Keratinocyte (primary cell): ENCODE measurements at regions not wholly inside any gene's neighbourhood (a gene's known extent, or its start where the extent isn't known, plus 50 kb on each side); places are given as distances from the start of the nearest gene placed in this dataset.
"Not testable (repeated sequence)": the region's sequence is repeated elsewhere in the genome, so short reads cannot be mapped to it uniquely, and the experiment has no call there.

ENCODE experiments used
- DNase-seq: peaks from one replicate; pipeline ENCODE4 v3.0.0-alpha.2; 2011; ENCODE audit warnings: low read depth, missing footprints, low spot score
- FAIRE-seq: peaks from 2 replicates; lab custom pipeline; 2011; peaks lifted over from hg19 to GRCh38; lab: Jason Lieb, UNC
- H2AFZ ChIP-seq: 2 replicates; pipeline ENCODE4 v1.6.0; 2012; ENCODE audit warnings: low read length, control low read depth, inconsistent platforms; ENCODE audit not compliant: control insufficient read depth
- H3K27ac ChIP-seq: 2 replicates; pipeline ENCODE4 v1.5.1; 2011; ENCODE audit warnings: low read length; ENCODE audit not compliant: control insufficient read depth, insufficient read depth
- H3K27me3 ChIP-seq: 3 replicates; pipeline ENCODE4 v1.6.0; 2011; ENCODE audit warnings: low read length; ENCODE audit not compliant: control insufficient read depth, insufficient read depth; ENCODE audit errors: extremely low read depth
- H3K36me3 ChIP-seq, 2 experiments: 2 replicates in 1 of 2; 3 replicates in 1 of 2; pipeline ENCODE4 v1.5.1; 2011; ENCODE audit warnings: low read length in 2 of 2, mild to moderate bottlenecking in 1 of 2; ENCODE audit not compliant: control insufficient read depth in 2 of 2, insufficient read depth in 2 of 2; ENCODE audit errors: extremely low read depth in 1 of 2
- H3K4me1 ChIP-seq: 3 replicates; pipeline ENCODE4 v1.5.1; 2011; ENCODE audit warnings: low read length; ENCODE audit not compliant: control insufficient read depth, insufficient read depth; ENCODE audit errors: extremely low read depth
- H3K4me2 ChIP-seq: 3 replicates; pipeline ENCODE4 v1.6.0; 2011; ENCODE audit warnings: low read depth, low read length; ENCODE audit not compliant: control insufficient read depth, insufficient read depth; ENCODE audit errors: extremely low read depth
- H3K4me3 ChIP-seq, 3 experiments: fragments of 200-600 bp in 1 of 3; sonication (generic) in 1 of 3; 2 replicates in 2 of 3; 3 replicates in 1 of 3; pipeline ENCODE4 v1.5.1; 2011 to 2016; ENCODE audit warnings: low read length in 3 of 3, mild to moderate bottlenecking in 3 of 3, control low read depth in 2 of 3, inconsistent platforms in 1 of 3, low read depth in 1 of 3, mixed read lengths in 1 of 3, mixed run types in 1 of 3, moderate library complexity in 1 of 3; ENCODE audit not compliant: control insufficient read depth in 2 of 3, insufficient read depth in 2 of 3; ENCODE audit errors: extremely low read depth in 1 of 3
- H3K79me2 ChIP-seq: 2 replicates; pipeline ENCODE4 v1.6.0; 2012; ENCODE audit warnings: low read length; ENCODE audit not compliant: control insufficient read depth, insufficient read depth
- H3K9ac ChIP-seq: 3 replicates; pipeline ENCODE4 v1.6.0; 2011; ENCODE audit warnings: low read length; ENCODE audit not compliant: control insufficient read depth, insufficient read depth; ENCODE audit errors: extremely low read depth
- H3K9me1 ChIP-seq: 3 replicates; pipeline ENCODE4 v1.6.0; 2011; ENCODE audit warnings: low read length; ENCODE audit not compliant: control insufficient read depth, insufficient read depth; ENCODE audit errors: extremely low read depth
- H3K9me3 ChIP-seq: 2 replicates; pipeline ENCODE4 v1.5.1; 2012; ENCODE audit warnings: low read depth, low read length; ENCODE audit not compliant: control insufficient read depth
- H4K20me1 ChIP-seq: 3 replicates; pipeline ENCODE4 v1.6.0; 2011; ENCODE audit warnings: low read length; ENCODE audit not compliant: control insufficient read depth, insufficient read depth; ENCODE audit errors: extremely low read depth
- EZH2 ChIP-seq: IDR thresholded peaks from one replicate; pipeline ENCODE4 v1.6.1; 2012; ENCODE audit warnings: inconsistent platforms, mild to moderate bottlenecking, low read length, moderate library complexity
- dilution Hi-C: fragments of 300-500 bp; cut with MboI; formaldehyde crosslinking; loops from one replicate; pipeline ENCODE4 v1.7.0; 2020; ENCODE audit warnings: low sequenced_read_pairs; ENCODE audit not compliant: extremely low pct_ligation_motif_present
- TF ChIP-seq, protein P1 (sequence below), 3 experiments: IDR thresholded peaks in 1 of 3; conservative IDR thresholded peaks in 1 of 3; optimal IDR thresholded peaks in 1 of 3; 2 replicates in 2 of 3; 3 replicates in 1 of 3; pipeline versions ENCODE3 to v1.5.1; 2011; ENCODE audit warnings: low read length in 3 of 3, mild to moderate bottlenecking in 3 of 3, moderate library complexity in 2 of 3, control low read depth in 1 of 3, inconsistent platforms in 1 of 3; ENCODE audit not compliant: insufficient read depth in 2 of 3; ENCODE audit errors: extremely low read depth in 1 of 3

DNA sequence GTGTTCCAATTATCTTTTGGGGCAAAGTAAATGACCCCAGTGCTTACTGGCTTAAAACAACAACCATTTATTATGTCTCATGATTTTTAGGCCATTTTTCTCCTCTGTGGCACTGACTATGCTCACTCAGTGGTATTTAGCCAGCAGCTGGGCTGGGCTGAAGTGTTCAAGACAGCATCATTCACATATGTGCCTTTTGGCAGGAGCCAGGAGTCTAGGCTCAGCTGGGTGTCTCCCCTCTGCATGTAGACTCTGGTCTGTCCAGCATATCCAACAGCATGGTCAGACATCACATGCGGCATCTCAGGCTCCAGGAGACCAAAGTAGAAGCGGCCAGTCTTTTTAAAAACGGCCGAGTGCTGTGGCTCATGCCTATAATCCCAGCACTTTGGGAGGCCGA, 120.3 kb upstream of the TOP1 start:
- Histone ChIP-seq H3K4me3 (no peak overlapping the region), H3K4me2 (no peak overlapping the region), H3K9me1 (no peaks in the 10 kb centered on the region), H3K79me2 (no peaks in the 10 kb centered on the region), H3K27me3 (no peaks in the 10 kb centered on the region), H3K9ac (no peak overlapping the region), H4K20me1 (no peaks in the 10 kb centered on the region), H2AFZ (no peak overlapping the region), H3K9me3 (no peaks in the 10 kb centered on the region), H3K36me3 (no peaks in the 10 kb centered on the region), H3K27ac (no peak overlapping the region), H3K4me1 (no peaks in the 10 kb centered on the region)
- no peak for TF ChIP-seq EZH2
- TF ChIP-seq, protein P1, sequence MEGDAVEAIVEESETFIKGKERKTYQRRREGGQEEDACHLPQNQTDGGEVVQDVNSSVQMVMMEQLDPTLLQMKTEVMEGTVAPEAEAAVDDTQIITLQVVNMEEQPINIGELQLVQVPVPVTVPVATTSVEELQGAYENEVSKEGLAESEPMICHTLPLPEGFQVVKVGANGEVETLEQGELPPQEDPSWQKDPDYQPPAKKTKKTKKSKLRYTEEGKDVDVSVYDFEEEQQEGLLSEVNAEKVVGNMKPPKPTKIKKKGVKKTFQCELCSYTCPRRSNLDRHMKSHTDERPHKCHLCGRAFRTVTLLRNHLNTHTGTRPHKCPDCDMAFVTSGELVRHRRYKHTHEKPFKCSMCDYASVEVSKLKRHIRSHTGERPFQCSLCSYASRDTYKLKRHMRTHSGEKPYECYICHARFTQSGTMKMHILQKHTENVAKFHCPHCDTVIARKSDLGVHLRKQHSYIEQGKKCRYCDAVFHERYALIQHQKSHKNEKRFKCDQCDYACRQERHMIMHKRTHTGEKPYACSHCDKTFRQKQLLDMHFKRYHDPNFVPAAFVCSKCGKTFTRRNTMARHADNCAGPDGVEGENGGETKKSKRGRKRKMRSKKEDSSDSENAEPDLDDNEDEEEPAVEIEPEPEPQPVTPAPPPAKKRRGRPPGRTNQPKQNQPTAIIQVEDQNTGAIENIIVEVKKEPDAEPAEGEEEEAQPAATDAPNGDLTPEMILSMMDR (optimal IDR thresholded peaks at IDR 0.05 in 1 of 3, IDR thresholded peaks at IDR 0.05 in 1 of 3, conservative IDR thresholded peaks at IDR 0.05 in 1 of 3; ENCODE audit: extremely low read depth in 1 of 3, insufficient read depth in 2 of 3, low read length in 3 of 3), result no peak
- FAIRE-seq (no peak), DNase-seq (no peak)
- dilution Hi-C loops, result no loop called here

DNA sequence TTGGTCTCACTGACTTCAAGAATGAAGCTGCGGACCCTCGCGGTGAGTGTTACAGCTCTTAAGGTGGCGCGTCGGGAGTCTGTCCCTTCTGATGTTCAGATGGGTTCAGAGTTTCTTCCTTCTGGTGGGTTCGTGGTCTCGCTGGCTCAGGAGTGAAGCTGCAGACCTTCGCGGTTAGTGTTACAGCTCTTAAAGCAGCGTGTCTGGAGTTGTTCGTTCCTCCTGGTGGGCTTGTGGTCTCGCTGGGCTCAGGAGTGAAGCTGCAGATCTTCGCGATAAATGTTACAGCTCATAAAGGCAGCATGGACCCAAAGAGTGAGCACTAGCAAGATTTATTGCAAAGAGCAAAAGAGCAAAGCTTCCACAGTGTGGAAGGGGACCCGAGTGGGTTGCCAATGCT, 119.1 kb upstream of the TOP1 start:
- H3K36me3 ChIP-seq, dilution Hi-C loops, DNase-seq, FAIRE-seq, H3K79me2 ChIP-seq, H3K9me3 ChIP-seq, H3K9ac ChIP-seq, H4K20me1 ChIP-seq, H3K4me1 ChIP-seq, H3K9me1 ChIP-seq, H2AFZ ChIP-seq, H3K4me3 ChIP-seq, H3K27me3 ChIP-seq, H3K4me2 ChIP-seq, H3K27ac ChIP-seq: not testable (repeated sequence)

DNA sequence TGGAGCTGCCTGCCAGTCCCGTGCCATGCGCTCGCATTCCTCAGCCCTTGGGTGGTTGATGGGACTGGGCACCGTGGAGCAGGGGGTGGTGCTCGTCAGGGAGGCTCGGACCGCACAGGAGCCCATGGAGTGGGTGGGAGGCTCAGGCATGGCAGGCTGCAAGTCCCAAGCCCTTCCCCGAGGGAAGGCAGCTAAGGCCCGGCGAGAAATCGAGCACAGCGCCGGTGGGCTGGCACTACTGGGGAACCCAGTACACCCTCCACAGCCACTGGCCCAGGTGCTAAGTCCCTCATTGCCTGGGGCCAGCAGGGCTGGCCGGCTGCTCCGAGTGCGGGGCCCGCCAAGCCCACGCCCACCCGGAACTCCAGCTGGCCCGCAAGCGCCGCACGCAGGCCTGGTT, 118.2 kb upstream of the TOP1 start:
- H3K27me3 ChIP-seq, H3K36me3 ChIP-seq, H3K4me1 ChIP-seq, H3K4me3 ChIP-seq, H3K4me2 ChIP-seq, H3K9me1 ChIP-seq, H3K9ac ChIP-seq, H3K27ac ChIP-seq, dilution Hi-C loops, DNase-seq, H2AFZ ChIP-seq, H3K9me3 ChIP-seq, H3K79me2 ChIP-seq, H4K20me1 ChIP-seq, FAIRE-seq: not testable (repeated sequence)

DNA sequence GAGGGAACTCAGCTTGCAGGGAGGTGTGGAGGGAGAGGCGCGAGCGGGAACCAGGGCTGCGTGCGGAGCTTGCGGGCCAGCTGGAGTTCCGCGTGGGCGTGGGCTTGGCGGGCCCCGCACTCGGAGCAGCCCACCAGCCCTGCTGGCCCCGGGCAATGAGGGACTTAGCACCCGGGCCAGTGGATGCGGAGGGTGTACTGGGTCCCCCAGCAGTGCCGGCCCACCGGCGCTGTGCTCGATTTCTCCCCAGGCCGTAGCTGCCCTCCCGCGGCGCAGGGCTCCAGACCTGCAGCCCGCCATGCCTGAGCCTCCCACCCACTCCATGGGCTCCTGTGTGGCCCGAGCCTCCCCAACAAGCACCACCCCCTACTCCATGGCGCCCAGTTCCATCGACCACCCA, 117.5 kb upstream of the TOP1 start:
- FAIRE-seq, H3K9me1 ChIP-seq, H3K9me3 ChIP-seq, H4K20me1 ChIP-seq, H3K36me3 ChIP-seq, H2AFZ ChIP-seq, H3K79me2 ChIP-seq, H3K27ac ChIP-seq, H3K9ac ChIP-seq, H3K4me1 ChIP-seq, dilution Hi-C loops, H3K4me2 ChIP-seq, H3K4me3 ChIP-seq, H3K27me3 ChIP-seq, DNase-seq: not testable (repeated sequence)
